ENCODE measurements at regions not wholly inside any gene's neighbourhood (a gene's known extent, or its start where the extent isn't known, plus 50 kb on each side); places are given as distances from the start of the nearest gene placed in this dataset.

DNA sequence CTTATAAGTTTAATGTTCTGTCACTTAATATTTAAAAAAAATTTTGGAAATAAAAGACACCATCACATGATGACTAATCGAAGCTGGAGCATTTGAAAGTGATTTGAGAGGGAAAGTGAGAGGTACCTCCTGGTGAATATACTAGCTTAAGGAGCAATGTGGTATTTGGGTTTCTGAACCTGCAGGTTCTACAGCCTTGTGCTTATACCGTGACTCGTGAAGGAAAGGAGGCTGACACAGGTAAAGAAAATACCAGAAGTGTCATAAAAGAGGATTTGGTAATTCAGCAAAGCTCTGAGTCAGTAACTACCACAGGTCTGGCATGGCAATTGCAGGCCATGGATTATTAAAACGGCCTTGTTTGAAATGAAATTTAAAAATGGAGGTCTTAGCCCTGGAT, 151.0 kb downstream of the SLC38A4 start:
- TF ChIP-seq, protein P1, sequence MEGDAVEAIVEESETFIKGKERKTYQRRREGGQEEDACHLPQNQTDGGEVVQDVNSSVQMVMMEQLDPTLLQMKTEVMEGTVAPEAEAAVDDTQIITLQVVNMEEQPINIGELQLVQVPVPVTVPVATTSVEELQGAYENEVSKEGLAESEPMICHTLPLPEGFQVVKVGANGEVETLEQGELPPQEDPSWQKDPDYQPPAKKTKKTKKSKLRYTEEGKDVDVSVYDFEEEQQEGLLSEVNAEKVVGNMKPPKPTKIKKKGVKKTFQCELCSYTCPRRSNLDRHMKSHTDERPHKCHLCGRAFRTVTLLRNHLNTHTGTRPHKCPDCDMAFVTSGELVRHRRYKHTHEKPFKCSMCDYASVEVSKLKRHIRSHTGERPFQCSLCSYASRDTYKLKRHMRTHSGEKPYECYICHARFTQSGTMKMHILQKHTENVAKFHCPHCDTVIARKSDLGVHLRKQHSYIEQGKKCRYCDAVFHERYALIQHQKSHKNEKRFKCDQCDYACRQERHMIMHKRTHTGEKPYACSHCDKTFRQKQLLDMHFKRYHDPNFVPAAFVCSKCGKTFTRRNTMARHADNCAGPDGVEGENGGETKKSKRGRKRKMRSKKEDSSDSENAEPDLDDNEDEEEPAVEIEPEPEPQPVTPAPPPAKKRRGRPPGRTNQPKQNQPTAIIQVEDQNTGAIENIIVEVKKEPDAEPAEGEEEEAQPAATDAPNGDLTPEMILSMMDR (IDR thresholded peaks at IDR 0.05 in 4 of 5, conservative IDR thresholded peaks at IDR 0.05 in 1 of 5), result no peak
- no peak for TF ChIP-seq POLR2A (IDR thresholded peaks at IDR 0.05)
